Upper lobe of right lung (tissue), 1 donor: ENCODE measurements at regions not wholly inside any gene's neighbourhood (a gene's known extent, or its start where the extent isn't known, plus 50 kb on each side); places are given as distances from the start of the nearest gene placed in this dataset.

Experiments
- ATAC-seq: fragments of 200-7000 bp; cut with Tn5 transposase; one replicate; pipeline ENCODE4 v1.9.1; 2020; ENCODE audit warnings: mild to moderate bottlenecking, moderate library complexity
- DNase-seq: peaks from one replicate; pipeline ENCODE4 v3.0.0-alpha.2; 2020
- H3K27ac ChIP-seq: fragments of 200-600 bp; one replicate; pipeline ENCODE4 v1.8.0; 2022
- H3K27me3 ChIP-seq: fragments of 200-600 bp; one replicate; pipeline ENCODE4 v1.8.0; 2022; ENCODE audit warnings: mild to moderate bottlenecking
- H3K36me3 ChIP-seq: fragments of 200-600 bp; one replicate; pipeline ENCODE4 v1.8.0; 2022
- H3K4me1 ChIP-seq: fragments of 200-600 bp; one replicate; pipeline ENCODE4 v1.8.0; 2022
- H3K4me3 ChIP-seq: fragments of 200-600 bp; one replicate; pipeline ENCODE4 v1.8.0; 2022; ENCODE audit warnings: mild to moderate bottlenecking
- H3K9me3 ChIP-seq: fragments of 200-600 bp; one replicate; pipeline ENCODE4 v1.8.0; 2022
- CTCF ChIP-seq: fragments of 200-600 bp; IDR thresholded peaks from one replicate; pipeline ENCODE4 v1.8.0; 2022; ENCODE audit warnings: antibody characterized with exemption
- intact Hi-C: fragments of 100-400 bp; cut with DNase I; formaldehyde crosslinking; loops from one replicate; pipeline ENCODE4 v1.11.0; 2022
- donor health status: DM: no; HTN: yes; CAD: no; lungs with severe emphysema.

DNA sequence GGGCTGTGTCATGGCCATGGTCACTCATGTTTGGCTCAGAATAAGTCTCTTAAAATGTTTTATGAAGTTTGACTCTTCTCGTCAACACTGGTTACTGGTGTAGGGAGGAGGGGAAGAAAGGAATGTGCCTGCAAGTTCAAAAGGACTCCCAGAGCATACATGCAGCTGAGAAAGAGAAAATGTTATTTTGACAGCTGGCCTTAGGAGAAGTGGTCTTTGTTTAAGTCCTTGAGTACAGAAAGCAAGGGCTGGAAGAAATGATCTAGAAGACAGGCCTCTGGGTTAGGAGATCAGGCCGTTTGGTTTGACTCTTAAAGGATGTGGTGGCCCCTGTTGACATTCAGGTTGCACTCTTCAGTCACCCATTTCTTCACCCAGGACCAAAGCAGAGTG lies 245.5 kb downstream of the REEP3 start:
- no peaks in the 10 kb centered on the region for H3K9me3 ChIP-seq
- H3K27ac ChIP-seq, result no peak overlapping the region
- H3K36me3 ChIP-seq, result no peaks in the 10 kb centered on the region
- TF ChIP-seq CTCF, result no peak
- H3K27me3 ChIP-seq, result no peaks in the 10 kb centered on the region
- H3K4me1 ChIP-seq, result no peaks in the 10 kb centered on the region
- intact Hi-C loops, result no loop called here
- ATAC-seq, result no peak
- H3K4me3 ChIP-seq, result no peak overlapping the region
- DNase-seq, result no peak

DNA sequence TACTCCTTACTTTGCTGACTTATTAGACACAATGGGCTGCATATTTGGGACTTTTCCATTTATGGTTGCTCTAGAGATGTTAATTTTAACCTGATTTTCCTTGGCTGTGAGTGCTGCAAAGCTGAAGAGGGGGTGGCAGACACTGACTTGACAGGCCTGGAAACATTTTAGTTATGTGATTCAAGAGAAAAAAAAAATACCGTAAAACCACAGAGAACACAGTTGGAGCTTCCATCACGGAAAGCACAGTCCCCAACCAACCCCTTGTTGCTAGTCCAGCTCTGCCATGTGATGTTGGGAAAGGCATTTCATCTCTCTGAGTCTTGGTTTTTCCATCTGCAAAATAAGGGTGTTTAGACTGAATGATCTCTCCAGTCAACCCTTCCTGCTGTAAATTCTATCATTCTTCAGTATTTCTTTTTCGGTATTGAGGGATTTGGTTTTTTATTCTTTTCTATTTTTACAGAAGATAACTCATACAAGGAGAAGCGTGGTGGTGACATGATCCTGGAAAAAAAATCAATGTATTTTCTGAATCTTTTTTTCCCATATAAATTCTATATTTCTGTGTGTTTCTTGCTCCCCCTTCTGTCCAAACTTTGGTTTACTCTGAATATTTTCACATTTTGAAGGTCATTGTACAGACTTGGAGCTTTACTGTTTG lies 246.1 kb downstream of the REEP3 start:
- H3K9me3 ChIP-seq, result no peaks in the 10 kb centered on the region
- no peak overlapping the region for H3K27ac ChIP-seq
- H3K4me1 ChIP-seq, result no peaks in the 10 kb centered on the region
- ATAC-seq, result no peak
- H3K4me3 ChIP-seq, result no peak overlapping the region
- intact Hi-C loops, result no loop called here
- no peak for DNase-seq
- H3K27me3 ChIP-seq, result no peaks in the 10 kb centered on the region
- H3K36me3 ChIP-seq, result no peaks in the 10 kb centered on the region
- peak; percentile 40 for TF ChIP-seq CTCF

- no peaks in the 10 kb centered on the region for H3K9me3 ChIP-seq
- intact Hi-C loops, result no loop called here
- no peak overlapping the region for H3K4me3 ChIP-seq
- ATAC-seq (no peak), DNase-seq (no peak)
- no peak for TF ChIP-seq CTCF
- H3K27me3 ChIP-seq, result no peaks in the 10 kb centered on the region
- H3K27ac ChIP-seq, result no peak overlapping the region
- H3K4me1 ChIP-seq, result no peaks in the 10 kb centered on the region
- H3K36me3 ChIP-seq, result no peaks in the 10 kb centered on the region
Observed at GRCh38 chr10:63769367-63769766, 248.2 kb downstream of the REEP3 start.

GRCh38 chr10:63770523-63770922 lies 249.3 kb downstream of the REEP3 start:
- ATAC-seq (no peak), DNase-seq (no peak)
- H3K4me1 ChIP-seq, result no peaks in the 10 kb centered on the region
- TF ChIP-seq CTCF, result no peak
- intact Hi-C loops, result no loop called here
- no peak overlapping the region for H3K4me3 ChIP-seq
- H3K9me3 ChIP-seq, result no peaks in the 10 kb centered on the region
- no peaks in the 10 kb centered on the region for H3K27me3 ChIP-seq
- no peaks in the 10 kb centered on the region for H3K36me3 ChIP-seq
- H3K27ac ChIP-seq, result no peak overlapping the region

GRCh38 chr10:63772491-63772890 lies 251.3 kb downstream of the REEP3 start:
- Histone ChIP-seq H3K4me3 (no peak overlapping the region), H3K27me3 (no peaks in the 10 kb centered on the region), H3K27ac (no peak overlapping the region), H3K36me3 (no peaks in the 10 kb centered on the region), H3K9me3 (no peaks in the 10 kb centered on the region), H3K4me1 (no peaks in the 10 kb centered on the region)
- ATAC-seq, result no peak
- intact Hi-C loops, result no loop called here
- no peak for TF ChIP-seq CTCF
- DNase-seq, result no peak

GRCh38 chr10:63773106-63773505 lies 251.9 kb downstream of the REEP3 start:
- H3K27me3 ChIP-seq, result no peaks in the 10 kb centered on the region
- no peak overlapping the region for H3K27ac ChIP-seq
- TF ChIP-seq CTCF, result no peak
- no peak for DNase-seq
- ATAC-seq, result no peak
- intact Hi-C loops, result no loop called here
- H3K9me3 ChIP-seq, result no peaks in the 10 kb centered on the region
- no peaks in the 10 kb centered on the region for H3K4me1 ChIP-seq
- no peaks in the 10 kb centered on the region for H3K36me3 ChIP-seq
- H3K4me3 ChIP-seq, result no peak overlapping the region
